A673 (cell line): ENCODE measurements at regions not wholly inside any gene's neighbourhood (a gene's known extent, or its start where the extent isn't known, plus 50 kb on each side); places are given as distances from the start of the nearest gene placed in this dataset.
"Not testable (repeated sequence)": the region's sequence is repeated elsewhere in the genome, so short reads cannot be mapped to it uniquely, and the experiment has no call there.

Experiments used
- BruUV-seq: library from RNA; stranded (reverse); fragments of 400-500 nt; replicated peaks from 2 replicates; lab custom pipeline; 2021; lab: Mats Ljungman, UMichigan
- CTCF ChIA-PET: fragments of 300-600 bp; sonication (Branson Sonifier 250); formaldehyde crosslinking; loops from one replicate; lab custom pipeline; 2022; ENCODE audit warnings: antibody characterized with exemption; lab: Charles Lee
- POLR2A ChIA-PET: fragments of 300-600 bp; sonication (Branson Sonifier 250); formaldehyde crosslinking; loops from one replicate; lab custom pipeline; 2022; ENCODE audit warnings: antibody characterized with exemption; ENCODE audit not compliant: low non-redundant PET; lab: Charles Lee
- DNase-seq: peaks from one replicate; pipeline ENCODE4 v3.0.0-alpha.2; 2015; ENCODE audit warnings: low spot score
- H3K27ac ChIP-seq: fragments of 200-600 bp; sonication (generic); 2 replicates; pipeline ENCODE4 v1.5.1; 2016; ENCODE audit warnings: mixed run types, low read depth, mild to moderate bottlenecking, mixed read lengths, antibody characterized with exemption, low read length; ENCODE audit not compliant: poor library complexity, severe bottlenecking
- H3K27me3 ChIP-seq: fragments of 200-600 bp; sonication (generic); replicated peaks from 2 replicates; pipeline ENCODE4 v1.6.1; 2017; ENCODE audit warnings: mixed run types, low read depth, mild to moderate bottlenecking, mixed read lengths, antibody characterized with exemption, low read length; ENCODE audit not compliant: insufficient read depth, poor library complexity
- H3K36me3 ChIP-seq: fragments of 200-600 bp; sonication (generic); 2 replicates; pipeline ENCODE4 v1.6.1; 2016; ENCODE audit warnings: mixed run types, mild to moderate bottlenecking, mixed read lengths, antibody characterized with exemption, low read length; ENCODE audit not compliant: insufficient read depth, poor library complexity, severe bottlenecking
- H3K4me1 ChIP-seq: fragments of 200-600 bp; sonication (generic); 2 replicates; pipeline ENCODE4 v1.6.1; 2017; ENCODE audit warnings: mixed run types, mild to moderate bottlenecking, mixed read lengths, antibody characterized with exemption, low read length; ENCODE audit not compliant: insufficient read depth, poor library complexity, severe bottlenecking
- H3K4me3 ChIP-seq: fragments of 200-600 bp; sonication (generic); 2 replicates; pipeline ENCODE4 v1.5.1; 2016; ENCODE audit warnings: low read depth, mixed run types, mild to moderate bottlenecking, mixed read lengths, low read length; ENCODE audit not compliant: poor library complexity, severe bottlenecking
- H3K9me3 ChIP-seq: fragments of 200-600 bp; sonication (generic); 2 replicates; pipeline ENCODE4 v1.6.1; 2016; ENCODE audit warnings: mixed run types, low read depth, mild to moderate bottlenecking, mixed read lengths, antibody characterized with exemption, low read length; ENCODE audit not compliant: poor library complexity, severe bottlenecking
- EZH2 ChIP-seq: fragments of 200-600 bp; sonication (generic); IDR thresholded peaks from 2 replicates; pipeline ENCODE4 v1.6.1; 2017; ENCODE audit warnings: borderline replicate concordance, low read depth, mild to moderate bottlenecking, mixed read lengths, antibody characterized with exemption, low read length; ENCODE audit not compliant: poor library complexity, severe bottlenecking
- intact Hi-C: fragments of 100-400 bp; cut with micrococcal nuclease; formaldehyde crosslinking; loops from one replicate; pipeline ENCODE4 v1.10.0; 2022; ENCODE audit not compliant: unreplicated experiment
- TF ChIP-seq, protein P1 (sequence below): fragments of 300-800, 200-600 bp; sonication (generic); conservative IDR thresholded peaks from 2 replicates; pipeline ENCODE4 v1.5.1; 2017; ENCODE audit warnings: low read depth, mild to moderate bottlenecking, antibody characterized with exemption, low read length, moderate library complexity, mixed read lengths

DNA sequence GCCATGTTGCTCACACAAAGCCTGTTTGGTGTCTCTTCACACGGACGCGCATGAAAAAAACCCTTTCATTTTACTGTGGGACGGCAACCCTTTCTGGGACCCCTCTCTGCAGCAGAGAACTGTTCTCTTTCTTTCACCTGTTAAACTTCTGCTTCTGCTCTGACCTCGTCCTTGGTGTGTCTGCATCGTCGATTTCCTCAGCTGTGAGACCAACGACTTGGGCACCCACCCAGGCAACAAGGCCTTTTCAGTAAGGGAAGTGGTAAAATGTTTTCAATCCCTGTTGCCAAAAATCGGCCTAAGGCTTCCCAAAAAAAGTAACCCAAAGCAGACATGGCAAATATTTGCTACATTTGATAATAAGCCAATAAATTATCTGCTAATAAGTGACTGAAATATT is 515.3 kb downstream of the IRS2 start:
- no peaks in the 10 kb centered on the region for H3K36me3 ChIP-seq
- no TSS peak for BruUV-seq
- H3K27me3 ChIP-seq = no peaks in the 10 kb centered on the region
- ChIA-PET CTCF (no interaction called here), POLR2A (no interaction called here)
- TF ChIP-seq, protein P1, sequence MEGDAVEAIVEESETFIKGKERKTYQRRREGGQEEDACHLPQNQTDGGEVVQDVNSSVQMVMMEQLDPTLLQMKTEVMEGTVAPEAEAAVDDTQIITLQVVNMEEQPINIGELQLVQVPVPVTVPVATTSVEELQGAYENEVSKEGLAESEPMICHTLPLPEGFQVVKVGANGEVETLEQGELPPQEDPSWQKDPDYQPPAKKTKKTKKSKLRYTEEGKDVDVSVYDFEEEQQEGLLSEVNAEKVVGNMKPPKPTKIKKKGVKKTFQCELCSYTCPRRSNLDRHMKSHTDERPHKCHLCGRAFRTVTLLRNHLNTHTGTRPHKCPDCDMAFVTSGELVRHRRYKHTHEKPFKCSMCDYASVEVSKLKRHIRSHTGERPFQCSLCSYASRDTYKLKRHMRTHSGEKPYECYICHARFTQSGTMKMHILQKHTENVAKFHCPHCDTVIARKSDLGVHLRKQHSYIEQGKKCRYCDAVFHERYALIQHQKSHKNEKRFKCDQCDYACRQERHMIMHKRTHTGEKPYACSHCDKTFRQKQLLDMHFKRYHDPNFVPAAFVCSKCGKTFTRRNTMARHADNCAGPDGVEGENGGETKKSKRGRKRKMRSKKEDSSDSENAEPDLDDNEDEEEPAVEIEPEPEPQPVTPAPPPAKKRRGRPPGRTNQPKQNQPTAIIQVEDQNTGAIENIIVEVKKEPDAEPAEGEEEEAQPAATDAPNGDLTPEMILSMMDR = no peak
- TF ChIP-seq EZH2 = no peak
- no peak for DNase-seq
- H3K27ac ChIP-seq = peak overlapping the region; percentile 49
- H3K9me3 ChIP-seq = no peaks in the 10 kb centered on the region
- intact Hi-C loops = loop anchor here (5.0 kb wide), 1 partner anchor 119 kb away; no protein-coding TSS in a partner anchor
- no peak overlapping the region for H3K4me3 ChIP-seq
- H3K4me1 ChIP-seq = peaks cover 18% of the 10 kb centered on the region

DNA sequence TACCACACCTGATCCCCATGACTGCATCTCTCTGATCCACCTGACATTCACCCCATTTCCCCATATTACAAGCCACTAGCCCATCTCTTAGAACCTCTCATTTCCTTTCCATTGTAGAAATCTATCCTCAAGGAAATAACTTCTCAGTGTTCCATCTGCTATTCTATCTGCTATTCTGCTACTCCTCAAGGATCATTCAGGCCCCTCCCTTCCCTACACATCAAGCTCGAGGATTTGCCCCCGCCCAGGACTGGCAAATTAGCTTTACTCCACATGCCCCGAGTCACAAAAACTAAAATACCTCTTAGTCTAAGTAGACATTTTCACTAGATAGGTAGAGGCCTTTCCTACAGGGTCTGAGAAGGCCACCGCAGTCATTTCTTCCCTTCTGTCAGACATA is 517.0 kb downstream of the IRS2 start:
- CTCF ChIA-PET, POLR2A ChIA-PET, H3K27me3 ChIP-seq, H3K27ac ChIP-seq, H3K9me3 ChIP-seq, BruUV-seq, H3K36me3 ChIP-seq, intact Hi-C loops, H3K4me3 ChIP-seq, DNase-seq: not testable (repeated sequence)
- H3K4me1 ChIP-seq = peaks cover 18% of the 10 kb centered on the region

DNA sequence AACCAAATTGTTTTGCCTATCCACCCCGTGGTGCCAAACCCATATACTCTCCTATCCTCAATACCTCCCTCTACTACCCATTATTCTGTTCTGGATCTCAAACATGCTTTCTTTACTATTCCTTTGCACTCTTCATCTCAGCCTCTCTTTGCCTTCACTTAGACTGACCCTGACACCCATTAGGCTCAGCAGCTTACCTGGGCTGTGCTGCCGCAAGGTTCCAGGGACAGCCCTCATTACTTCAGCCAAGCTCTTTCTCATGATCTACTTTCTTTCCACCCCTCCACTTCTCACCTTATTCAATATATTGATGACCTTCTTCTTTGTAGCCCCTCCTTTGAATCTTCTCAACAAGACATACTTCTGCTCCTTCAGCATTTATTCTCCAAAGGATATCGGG is 517.9 kb downstream of the IRS2 start:
- H3K4me1 ChIP-seq = peaks cover 17% of the 10 kb centered on the region
- H3K9me3 ChIP-seq, H3K4me3 ChIP-seq, DNase-seq, H3K36me3 ChIP-seq, CTCF ChIA-PET, BruUV-seq, intact Hi-C loops, POLR2A ChIA-PET, H3K27ac ChIP-seq, H3K27me3 ChIP-seq: not testable (repeated sequence)

DNA sequence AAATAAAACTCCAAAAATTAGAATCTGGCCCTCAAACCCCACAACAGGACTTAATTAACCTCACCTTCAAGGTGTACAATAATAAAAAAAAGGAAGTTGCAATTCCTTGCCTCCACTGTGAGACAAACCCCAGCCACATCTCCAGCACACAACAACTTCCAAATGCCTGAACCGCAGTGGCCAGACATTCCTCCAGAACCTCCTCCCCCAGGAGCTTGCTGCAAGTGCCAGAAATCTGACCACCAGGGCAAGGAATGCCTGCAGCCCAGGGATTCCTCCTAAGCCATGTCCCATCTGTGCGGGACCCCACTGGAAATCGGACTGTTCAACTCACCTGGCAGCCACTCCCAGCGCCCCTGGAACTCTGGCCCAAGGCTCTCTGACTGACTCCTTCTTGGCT is 519.0 kb downstream of the IRS2 start:
- H3K36me3 ChIP-seq, CTCF ChIA-PET, intact Hi-C loops, POLR2A ChIA-PET, H3K4me3 ChIP-seq, H3K9me3 ChIP-seq, H3K27me3 ChIP-seq, BruUV-seq, DNase-seq, H3K27ac ChIP-seq: not testable (repeated sequence)
- peaks cover 17% of the 10 kb centered on the region for H3K4me1 ChIP-seq

DNA sequence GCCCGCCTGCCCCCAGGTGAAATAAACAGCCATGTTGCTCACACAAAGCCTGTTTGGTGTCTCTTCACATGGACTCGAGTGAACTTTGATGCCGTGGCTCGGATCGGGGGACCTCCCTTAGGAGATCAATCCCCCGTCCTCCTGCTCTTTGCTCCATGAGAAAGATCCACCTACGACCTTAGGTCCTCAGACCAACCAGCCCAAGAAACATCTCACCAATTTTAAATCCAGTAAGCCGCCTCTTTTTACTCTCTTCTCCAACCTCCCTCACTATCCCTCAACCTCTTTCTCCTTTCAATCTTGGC is 521.0 kb downstream of the IRS2 start:
- H3K27ac ChIP-seq, H3K27me3 ChIP-seq, H3K36me3 ChIP-seq, H3K4me3 ChIP-seq, CTCF ChIA-PET, intact Hi-C loops, POLR2A ChIA-PET, BruUV-seq, H3K4me1 ChIP-seq, H3K9me3 ChIP-seq, DNase-seq: not testable (repeated sequence)

DNA sequence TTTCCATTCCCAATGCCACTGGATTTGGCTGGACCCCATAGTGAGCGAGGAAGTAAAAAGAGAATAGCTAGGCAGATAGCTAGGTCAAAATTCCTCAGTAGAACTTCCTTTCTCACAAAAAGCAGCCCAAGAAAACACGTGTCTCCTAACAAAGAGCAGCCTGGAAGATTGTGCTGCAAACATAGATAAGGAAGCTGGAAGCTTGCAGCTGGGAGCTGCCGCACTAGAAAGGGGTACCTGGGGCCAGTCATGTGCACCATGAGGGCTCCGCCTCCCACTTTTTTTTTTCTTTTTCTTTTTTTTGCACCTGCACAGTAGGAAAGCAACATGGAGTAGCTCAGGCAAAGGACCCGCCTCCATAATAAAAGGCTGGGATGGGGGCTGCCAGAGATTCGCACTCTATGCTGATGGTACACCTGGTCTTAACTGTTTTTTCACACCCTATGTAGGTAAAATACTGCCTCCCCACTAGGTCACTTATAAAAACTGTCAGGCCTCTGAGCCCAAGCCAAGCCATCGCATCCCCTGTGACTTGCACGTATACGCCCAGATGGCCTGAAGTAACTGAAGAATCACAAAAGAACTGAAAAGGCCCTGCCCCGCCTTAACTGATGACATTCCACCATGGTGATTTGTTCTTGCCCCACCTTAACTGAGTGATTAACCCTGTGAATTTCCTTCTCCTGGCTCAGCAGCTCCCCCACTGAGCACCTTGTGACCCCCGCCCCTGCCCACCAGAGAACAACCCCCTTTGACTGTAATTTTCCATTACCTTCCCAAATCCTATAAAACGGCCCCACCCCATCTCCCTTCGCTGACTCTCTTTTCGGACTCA is 521.6 kb downstream of the IRS2 start:
- intact Hi-C loops, H3K4me3 ChIP-seq: not testable (repeated sequence)

DNA sequence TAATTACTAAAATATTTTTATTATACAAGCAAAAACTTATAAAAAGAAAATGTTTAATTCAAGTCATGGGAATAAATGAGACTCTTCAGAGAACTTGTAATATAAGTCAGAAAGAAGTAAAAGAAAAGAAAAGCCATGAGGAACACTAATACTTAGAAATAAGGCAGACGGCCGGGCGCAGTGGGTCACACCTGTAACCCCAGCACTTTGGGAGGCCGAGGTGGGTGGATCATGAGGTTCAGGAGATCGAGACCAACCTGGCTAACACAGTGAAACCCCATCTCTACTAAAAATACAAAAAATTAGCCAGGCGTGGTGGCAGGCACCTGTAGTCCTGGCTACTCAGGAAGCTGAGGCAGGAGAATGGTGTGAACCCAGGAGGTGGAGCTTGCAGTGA is 528.6 kb downstream of the IRS2 start:
- H3K27me3 ChIP-seq, H3K9me3 ChIP-seq, H3K4me3 ChIP-seq, DNase-seq, POLR2A ChIA-PET, BruUV-seq, H3K36me3 ChIP-seq, intact Hi-C loops, H3K27ac ChIP-seq, CTCF ChIA-PET, H3K4me1 ChIP-seq: not testable (repeated sequence)

More for the DNA sequence above, 521.6 kb downstream of the IRS2 start:
- POLR2A ChIA-PET, BruUV-seq, H3K4me1 ChIP-seq, CTCF ChIA-PET, H3K9me3 ChIP-seq, H3K36me3 ChIP-seq, H3K27me3 ChIP-seq: not testable (repeated sequence)
- DNase-seq = peak; percentile 34
- H3K27ac ChIP-seq = peak overlapping the region; percentile 41
